Endothelial cell of umbilical vein (primary cell): ENCODE measurements at regions not wholly inside any gene's neighbourhood (a gene's known extent, or its start where the extent isn't known, plus 50 kb on each side); places are given as distances from the start of the nearest gene placed in this dataset.

Experiments
- BruUV-seq: library from RNA; stranded (reverse); fragments of 400-500 nt; replicated peaks from 2 replicates; lab custom pipeline; 2021; lab: Mats Ljungman, UMichigan
- CTCF ChIA-PET: fragments of 300-600, 350-600 bp; sonication (Branson Sonifier 250); formaldehyde crosslinking; loops from one replicate; lab custom pipeline; 2021; ENCODE audit warnings: antibody characterized with exemption, inconsistent platforms; lab: Charles Lee
- POLR2A ChIA-PET: fragments of 300-600, 350-600 bp; sonication (Branson Sonifier 250); formaldehyde crosslinking; loops from one replicate; lab custom pipeline; 2021; ENCODE audit warnings: antibody characterized with exemption, inconsistent platforms; lab: Charles Lee
- DNase-seq: peaks from one replicate; pipeline ENCODE4 v3.0.0-alpha.2; 2011; ENCODE audit warnings: low read depth, low spot score
- FAIRE-seq: peaks from 2 replicates; lab custom pipeline; 2011; peaks lifted over from hg19 to GRCh38; lab: Jason Lieb, UNC
- H2AFZ ChIP-seq: 2 replicates; pipeline ENCODE4 v1.6.0; 2012; ENCODE audit warnings: low read depth, low read length, control low read depth, inconsistent platforms
- H3K27ac ChIP-seq: 2 replicates; pipeline ENCODE4 v1.5.1; 2011; ENCODE audit warnings: low read depth, mild to moderate bottlenecking, control low read depth, low read length, moderate library complexity; ENCODE audit not compliant: insufficient read depth
- H3K27me3 ChIP-seq, 2 experiments: 2 replicates each; pipeline versions ENCODE4 v1.6.0 to v1.6.1; 2011; ENCODE audit warnings: low read length in 2 of 2, mixed read lengths in 1 of 2; ENCODE audit not compliant: control insufficient read depth in 2 of 2, insufficient read depth in 2 of 2
- H3K36me3 ChIP-seq, 2 experiments: 2 replicates in 1 of 2; 3 replicates in 1 of 2; pipeline ENCODE4 v1.5.1; 2011; ENCODE audit warnings: low read length in 2 of 2, mild to moderate bottlenecking in 1 of 2, moderate library complexity in 1 of 2; ENCODE audit not compliant: control insufficient read depth in 2 of 2, insufficient read depth in 2 of 2; ENCODE audit errors: extremely low read depth in 1 of 2
- H3K4me1 ChIP-seq: 3 replicates; pipeline ENCODE4 v1.5.1; 2011; ENCODE audit warnings: mild to moderate bottlenecking, low read length; ENCODE audit not compliant: control insufficient read depth, insufficient read depth; ENCODE audit errors: extremely low read depth
- H3K4me2 ChIP-seq: 2 replicates; pipeline ENCODE4 v1.6.1; 2011; ENCODE audit warnings: low read length, control low read depth, mixed read lengths; ENCODE audit not compliant: insufficient read depth
- H3K4me3 ChIP-seq, 3 experiments: fragments of 200-600 bp in 1 of 3; sonication (generic), shearing (Covaris generic) in 1 of 3; replicated peaks in 1 of 3; 2 replicates each; pipeline ENCODE4 v1.5.1; 2011 to 2016; ENCODE audit warnings: control low read depth in 3 of 3, low read length in 3 of 3, mild to moderate bottlenecking in 2 of 3, inconsistent platforms in 1 of 3, low read depth in 1 of 3, moderate library complexity in 1 of 3; ENCODE audit not compliant: insufficient read depth in 1 of 3
- H3K79me2 ChIP-seq: 2 replicates; pipeline ENCODE4 v1.6.0; 2012; ENCODE audit warnings: low read length, inconsistent platforms; ENCODE audit not compliant: control insufficient read depth, insufficient read depth
- H3K9ac ChIP-seq: replicated peaks from 2 replicates; pipeline ENCODE3; 2011; ENCODE audit warnings: low read length, control low read depth; ENCODE audit not compliant: insufficient read depth; ENCODE audit errors: extremely low read depth
- H3K9me1 ChIP-seq: replicated peaks from 3 replicates; pipeline ENCODE4 v1.6.0; 2011; ENCODE audit warnings: mild to moderate bottlenecking, low read length; ENCODE audit not compliant: control insufficient read depth, insufficient read depth; ENCODE audit errors: extremely low read depth
- H3K9me3 ChIP-seq: replicated peaks from 2 replicates; pipeline ENCODE4 v1.5.1; 2012; ENCODE audit warnings: low read length, inconsistent platforms; ENCODE audit not compliant: control insufficient read depth, insufficient read depth
- H4K20me1 ChIP-seq: replicated peaks from 2 replicates; pipeline ENCODE3; 2011; ENCODE audit warnings: mild to moderate bottlenecking, low read length; ENCODE audit not compliant: control insufficient read depth, insufficient read depth; ENCODE audit errors: extremely low read depth
- EZH2 ChIP-seq: IDR thresholded peaks from 2 replicates; pipeline ENCODE4 v1.6.1; 2012; ENCODE audit warnings: borderline replicate concordance, low read depth, mild to moderate bottlenecking, moderate library complexity, low read length, inconsistent platforms; ENCODE audit not compliant: severe bottlenecking
- GATA2 ChIP-seq: IDR thresholded peaks from 2 replicates; pipeline ENCODE4 v1.7.0; 2011; ENCODE audit warnings: low read depth, mild to moderate bottlenecking, moderate library complexity, mixed read lengths, low read length; ENCODE audit not compliant: insufficient read length, insufficient read depth
- JUN ChIP-seq: IDR thresholded peaks from 2 replicates; pipeline ENCODE4 v1.6.1; 2011; ENCODE audit warnings: borderline replicate concordance, low read depth; ENCODE audit not compliant: insufficient read length, insufficient read depth
- MAX ChIP-seq: IDR thresholded peaks from 2 replicates; pipeline ENCODE4 v1.6.1; 2011; ENCODE audit not compliant: insufficient read depth, insufficient read length
- MYC ChIP-seq: IDR thresholded peaks from one replicate; pipeline ENCODE4 v1.6.1; 2011; ENCODE audit warnings: mild to moderate bottlenecking, low read depth, low read length
- POLR2A ChIP-seq: IDR thresholded peaks from 2 replicates; pipeline ENCODE4 v1.6.1; 2012; ENCODE audit warnings: low read depth, mild to moderate bottlenecking, control low read depth, low read length
- dilution Hi-C: fragments of 300-500 bp; cut with MboI; formaldehyde crosslinking; loops from one replicate; pipeline ENCODE4 v1.15.0; 2019; ENCODE audit warnings: low sequenced_read_pairs; ENCODE audit not compliant: extremely low pct_ligation_motif_present
- intact Hi-C: fragments of 100-400 bp; cut with micrococcal nuclease; formaldehyde crosslinking; loops from one replicate; pipeline ENCODE4 v1.10.0; 2022

GRCh38 chr5:172573986-172574870, 66.8 kb upstream of the NEURL1B start:
- CTCF ChIA-PET = no interaction called here
- Histone ChIP-seq H3K27ac (no peak overlapping the region), H3K4me3 (no peak overlapping the region), H3K9ac (no peak overlapping the region), H3K27me3 (no peaks in the 10 kb centered on the region), H3K4me2 (no peak overlapping the region), H2AFZ (no peak overlapping the region), H3K4me1 (no peaks in the 10 kb centered on the region), H3K9me1 (no peaks in the 10 kb centered on the region), H3K79me2 (no peaks in the 10 kb centered on the region), H3K36me3 (no peaks in the 10 kb centered on the region), H4K20me1 (no peaks in the 10 kb centered on the region), H3K9me3 (no peaks in the 10 kb centered on the region)
- DNase-seq (no peak), FAIRE-seq (no peak)
- no TSS peak for BruUV-seq
- TF ChIP-seq MYC (no peak), JUN (no peak), GATA2 (no peak), MAX (no peak), POLR2A (no peak)
- POLR2A ChIA-PET = no interaction called here
- intact Hi-C loops = no loop called here
- dilution Hi-C loops = no loop called here

GRCh38 chr5:172573120-172573882, 67.8 kb upstream of the NEURL1B start:
- Histone ChIP-seq H2AFZ (no peak overlapping the region), H3K27me3 (no peaks in the 10 kb centered on the region), H3K79me2 (no peaks in the 10 kb centered on the region), H3K9me1 (no peaks in the 10 kb centered on the region), H3K9ac (no peak overlapping the region), H3K9me3 (no peaks in the 10 kb centered on the region), H3K4me1 (no peaks in the 10 kb centered on the region), H3K4me2 (no peak overlapping the region), H4K20me1 (no peaks in the 10 kb centered on the region), H3K36me3 (no peaks in the 10 kb centered on the region), H3K4me3 (no peak overlapping the region), H3K27ac (no peak overlapping the region)
- intact Hi-C loops (no loop called here), dilution Hi-C loops (no loop called here)
- ChIA-PET CTCF (no interaction called here), POLR2A (no interaction called here)
- no peak for FAIRE-seq
- no TSS peak for BruUV-seq
- no peak for DNase-seq
- TF ChIP-seq GATA2 (no peak), EZH2 (no peak), JUN (no peak), POLR2A (no peak)
